GM10266 (cell line): ENCODE measurements at regions not wholly inside any gene's neighbourhood (a gene's known extent, or its start where the extent isn't known, plus 50 kb on each side); places are given as distances from the start of the nearest gene placed in this dataset.

Source experiments
- DNase-seq: peaks from one replicate; pipeline ENCODE4 v3.0.0; 2012; ENCODE audit errors: extremely low spot score
- CTCF ChIP-seq: IDR thresholded peaks from 2 replicates; pipeline ENCODE4 v1.5.1; 2012; ENCODE audit warnings: mild to moderate bottlenecking, low read depth; ENCODE audit not compliant: control insufficient read depth, insufficient read depth; ENCODE audit errors: missing control alignments

- DNase-seq: no peak
- no peak for TF ChIP-seq CTCF
Measured at GRCh38 chr11:134800826-134801225, 388.8 kb upstream of the B3GAT1 start.

GRCh38 chr11:134800130-134800529 lies 388.1 kb upstream of the B3GAT1 start:
- TF ChIP-seq CTCF: no peak
- DNase-seq: no peak

- no peak for TF ChIP-seq CTCF
- no peak for DNase-seq
Measured at GRCh38 chr11:134799386-134799785, 387.3 kb upstream of the B3GAT1 start.

DNA sequence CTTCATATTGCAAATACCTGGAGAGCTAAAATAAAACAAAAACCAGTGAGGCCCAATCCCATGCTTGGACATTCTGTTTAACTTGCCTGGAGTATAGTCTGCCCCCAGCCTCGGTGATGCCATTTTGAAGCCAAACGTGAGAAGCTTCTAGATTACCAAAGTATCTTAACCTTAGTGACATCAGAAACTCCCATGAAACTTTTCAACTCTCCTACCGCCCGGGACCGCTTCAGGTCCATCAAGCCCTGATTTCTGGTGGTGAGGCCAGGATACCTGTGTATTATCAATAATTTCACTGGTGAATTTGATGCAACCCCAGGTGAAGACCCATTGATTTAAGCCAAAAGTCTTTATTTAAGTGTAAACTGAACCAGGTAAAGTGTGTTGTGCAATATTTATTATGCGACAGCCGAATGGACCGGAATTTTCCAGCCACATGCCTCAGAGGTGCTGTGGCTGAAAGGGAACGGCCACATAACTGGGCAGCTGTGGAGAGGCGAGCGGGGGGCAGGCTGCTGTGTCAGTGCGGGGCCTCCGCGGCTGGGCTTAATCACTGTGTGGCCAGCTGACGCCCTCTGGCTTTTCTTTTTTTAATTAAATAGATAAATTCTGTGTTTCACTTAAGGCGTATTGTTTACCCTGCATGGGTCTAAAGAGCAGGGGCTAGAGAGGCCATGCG lies 385.5 kb upstream of the B3GAT1 start:
- DNase-seq: no peak
- no peak for TF ChIP-seq CTCF

DNA sequence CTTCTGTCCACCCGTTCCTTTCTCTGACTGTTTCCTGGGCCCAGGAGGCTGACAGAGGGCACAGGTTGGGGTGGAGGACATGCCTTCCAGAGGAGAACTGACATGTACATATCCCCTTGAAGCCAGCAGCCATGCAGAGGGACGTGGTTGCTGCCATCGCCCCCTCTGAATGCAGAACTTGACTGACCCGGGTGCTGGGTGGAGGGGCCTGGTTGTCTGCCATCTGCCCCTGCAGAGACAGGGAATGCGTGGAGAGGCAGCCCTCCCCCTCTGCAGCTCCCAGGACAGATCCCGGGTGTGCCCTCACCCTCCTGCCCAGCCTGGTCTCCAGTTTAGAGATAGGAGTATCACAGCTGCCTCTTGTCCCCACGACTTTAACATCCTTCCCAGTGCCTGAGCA lies 383.0 kb upstream of the B3GAT1 start:
- DNase-seq: no peak
- no peak for TF ChIP-seq CTCF

DNA sequence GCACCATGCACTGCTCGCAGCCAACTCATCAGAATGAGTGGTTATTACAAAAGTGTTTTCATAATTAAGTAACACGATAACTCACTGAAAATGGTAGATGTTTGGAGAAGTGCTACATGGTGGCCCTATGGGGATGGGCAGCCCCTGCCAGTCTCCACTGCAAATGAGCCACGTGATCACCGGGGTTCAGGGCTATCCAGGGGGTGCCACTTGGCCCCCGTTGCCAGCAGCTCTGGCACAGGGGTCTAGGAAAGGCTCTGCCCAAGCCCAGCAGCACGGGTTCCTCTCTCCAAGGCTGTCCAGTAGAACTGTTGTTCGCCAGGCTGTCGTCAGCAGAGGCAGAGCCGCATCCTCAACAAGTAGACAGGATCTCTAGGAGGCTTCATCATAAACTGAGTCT lies 382.1 kb upstream of the B3GAT1 start:
- no peak for TF ChIP-seq CTCF
- DNase-seq: no peak

DNA sequence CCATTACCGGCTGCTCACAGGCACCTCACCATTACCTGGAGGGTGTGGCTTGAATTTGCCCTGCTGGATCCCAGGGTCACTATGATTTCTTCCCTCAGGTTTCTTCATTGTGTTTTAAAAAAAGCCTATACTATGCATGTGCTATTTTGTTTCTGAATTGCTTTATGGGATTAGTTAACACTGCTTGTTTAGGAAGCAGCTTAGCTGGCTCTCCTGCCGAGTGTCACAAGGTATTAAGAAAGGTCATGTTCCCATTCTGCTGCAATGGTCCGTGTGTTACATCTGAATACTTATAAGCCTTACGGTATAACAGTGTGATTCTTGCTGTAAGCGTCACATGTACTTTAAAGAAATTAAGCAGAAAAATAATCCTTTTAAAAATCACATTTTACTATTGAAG lies 380.6 kb upstream of the B3GAT1 start:
- no peak for TF ChIP-seq CTCF
- no peak for DNase-seq
